Right lobe of liver (tissue), 4 donors: ENCODE measurements at regions not wholly inside any gene's neighbourhood (a gene's known extent, or its start where the extent isn't known, plus 50 kb on each side); places are given as distances from the start of the nearest gene placed in this dataset.

Experiments used
- POLR2A ChIP-seq: fragments of 450-650 bp; IDR thresholded peaks from one replicate; pipeline ENCODE4 v1.6.1; 2017; ENCODE audit warnings: antibody characterized with exemption, mild to moderate bottlenecking
- TF ChIP-seq, protein P1 (sequence below), 4 donors: fragments of 200-600 bp in 3 of 4; fragments of 450-650 bp in 1 of 4; IDR thresholded peaks; one replicate each; pipeline versions ENCODE4 v1.5.1 to v1.8.0; 2016 to 2022; ENCODE audit warnings: antibody characterized with exemption in 4 of 4, mild to moderate bottlenecking in 2 of 4
- donor health status: DM: no; HTN: no; CAD: no.
- donor health status: DM: no; HTN: no; CAD: no.
- donor health status: DM: no; HTN: yes; CAD: no.

GRCh38 chr7:13416071-13416470 is 573.4 kb downstream of the ETV1 start:
- no peak for TF ChIP-seq POLR2A
- TF ChIP-seq, protein P1, sequence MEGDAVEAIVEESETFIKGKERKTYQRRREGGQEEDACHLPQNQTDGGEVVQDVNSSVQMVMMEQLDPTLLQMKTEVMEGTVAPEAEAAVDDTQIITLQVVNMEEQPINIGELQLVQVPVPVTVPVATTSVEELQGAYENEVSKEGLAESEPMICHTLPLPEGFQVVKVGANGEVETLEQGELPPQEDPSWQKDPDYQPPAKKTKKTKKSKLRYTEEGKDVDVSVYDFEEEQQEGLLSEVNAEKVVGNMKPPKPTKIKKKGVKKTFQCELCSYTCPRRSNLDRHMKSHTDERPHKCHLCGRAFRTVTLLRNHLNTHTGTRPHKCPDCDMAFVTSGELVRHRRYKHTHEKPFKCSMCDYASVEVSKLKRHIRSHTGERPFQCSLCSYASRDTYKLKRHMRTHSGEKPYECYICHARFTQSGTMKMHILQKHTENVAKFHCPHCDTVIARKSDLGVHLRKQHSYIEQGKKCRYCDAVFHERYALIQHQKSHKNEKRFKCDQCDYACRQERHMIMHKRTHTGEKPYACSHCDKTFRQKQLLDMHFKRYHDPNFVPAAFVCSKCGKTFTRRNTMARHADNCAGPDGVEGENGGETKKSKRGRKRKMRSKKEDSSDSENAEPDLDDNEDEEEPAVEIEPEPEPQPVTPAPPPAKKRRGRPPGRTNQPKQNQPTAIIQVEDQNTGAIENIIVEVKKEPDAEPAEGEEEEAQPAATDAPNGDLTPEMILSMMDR (IDR thresholded peaks at IDR 0.05) = no peak
